ENCODE measurements at regions not wholly inside any gene's neighbourhood (a gene's known extent, or its start where the extent isn't known, plus 50 kb on each side); places are given as distances from the start of the nearest gene placed in this dataset.

DNA sequence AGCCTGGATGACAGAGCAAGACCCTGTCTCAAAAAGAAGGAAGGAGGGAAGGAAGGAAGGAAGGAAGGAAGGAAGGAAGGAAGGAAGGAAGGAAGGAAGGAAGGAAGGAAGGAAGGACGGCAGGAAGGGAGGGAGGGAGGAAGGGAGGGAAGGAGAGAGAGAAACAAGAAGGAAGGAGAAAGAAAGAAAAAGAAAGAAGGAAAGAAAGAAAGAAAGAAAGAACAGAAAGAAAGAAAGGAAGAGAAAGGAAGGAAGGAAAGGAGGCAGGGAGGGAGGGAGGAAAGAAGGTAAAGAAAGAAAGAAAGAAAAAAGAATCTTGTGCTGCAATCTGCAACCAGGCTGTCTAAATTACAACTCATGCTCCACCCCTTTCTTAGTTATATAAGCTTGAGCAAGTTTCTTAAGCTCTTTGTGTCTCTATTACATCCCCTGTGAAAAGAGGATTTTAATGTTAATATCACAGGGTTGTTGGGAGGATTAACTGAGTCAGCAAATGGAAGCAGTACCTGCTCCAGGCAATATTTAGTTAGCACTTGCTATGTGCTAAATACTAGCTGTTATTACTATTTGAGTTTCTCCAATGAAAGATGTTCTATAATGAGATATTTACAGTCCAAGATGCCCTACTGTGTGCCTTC lies 917.9 kb upstream of the AUTS2 start:
- TF ChIP-seq EZH2phosphoT487 (IDR thresholded peaks at IDR 0.05; ENCODE audit: insufficient read depth, low read depth) (no peak), EZH2 (IDR thresholded peaks at IDR 0.05; ENCODE audit: insufficient read depth, poor library complexity, severe bottlenecking) (no peak)

Data from GM23248 (cell line).